PC-9 (cell line): ENCODE measurements at regions not wholly inside any gene's neighbourhood (a gene's known extent, or its start where the extent isn't known, plus 50 kb on each side); places are given as distances from the start of the nearest gene placed in this dataset.

Source experiments
- BruUV-seq: library from RNA; stranded (reverse); fragments of 400-500 nt; replicated peaks from 2 replicates; lab custom pipeline; 2021; lab: Mats Ljungman, UMichigan
- CTCF ChIA-PET: fragments of 300-600 bp; sonication (Branson Sonifier 250); formaldehyde crosslinking; loops from one replicate; lab custom pipeline; 2022; ENCODE audit warnings: antibody characterized with exemption; lab: Charles Lee
- POLR2A ChIA-PET: fragments of 300-600 bp; sonication (Branson Sonifier 250); formaldehyde crosslinking; loops from one replicate; lab custom pipeline; 2022; ENCODE audit warnings: antibody characterized with exemption; ENCODE audit not compliant: unreplicated experiment; lab: Charles Lee
- DNase-seq, 2 experiments: peaks; one replicate each; pipeline versions ENCODE4 v3.0.0 to v3.0.0-alpha.2; 2015 to 2022; ENCODE audit warnings: mixed read lengths in 1 of 2
- H2AFZ ChIP-seq: fragments of 200-600 bp; sonication (generic); 2 replicates; pipeline ENCODE4 v1.8.1; 2017; ENCODE audit warnings: antibody characterized with exemption
- H3F3A ChIP-seq: fragments of 200-600 bp; sonication (generic); 2 replicates; pipeline ENCODE4 v1.8.1; 2017; ENCODE audit warnings: antibody characterized with exemption, mild to moderate bottlenecking, low read depth; ENCODE audit not compliant: insufficient read depth
- H3K27ac ChIP-seq: fragments of 200-600 bp; sonication (generic); 2 replicates; pipeline ENCODE4 v1.6.1; 2016; ENCODE audit warnings: mixed run types
- H3K27me3 ChIP-seq: fragments of 200-600 bp; sonication (generic); 2 replicates; pipeline ENCODE4 v1.6.1; 2016; ENCODE audit warnings: low read depth, mixed run types; ENCODE audit not compliant: insufficient read depth
- H3K36me3 ChIP-seq: fragments of 200-600 bp; sonication (generic); 2 replicates; pipeline ENCODE4 v1.6.1; 2016; ENCODE audit warnings: low read depth, mixed run types
- H3K4me1 ChIP-seq: fragments of 200-600 bp; sonication (generic); replicated peaks from 2 replicates; pipeline ENCODE4 v1.6.1; 2016; ENCODE audit warnings: mixed run types; ENCODE audit not compliant: insufficient read depth
- H3K4me2 ChIP-seq: fragments of 200-600 bp; sonication (generic); 2 replicates; pipeline ENCODE4 v1.6.1; 2017; ENCODE audit warnings: mixed run types
- H3K4me3 ChIP-seq: fragments of 200-600 bp; sonication (generic); 2 replicates; pipeline ENCODE4 v1.6.1; 2016; ENCODE audit warnings: mixed run types
- H3K79me2 ChIP-seq: fragments of 200-600 bp; sonication (generic); 2 replicates; pipeline ENCODE4 v1.6.1; 2017; ENCODE audit warnings: low read depth, mixed run types
- H3K9me2 ChIP-seq: fragments of 200-600 bp; sonication (generic); 2 replicates; pipeline ENCODE4 v1.8.1; 2017; ENCODE audit warnings: mild to moderate bottlenecking; ENCODE audit not compliant: insufficient read depth
- H3K9me3 ChIP-seq: fragments of 200-600 bp; sonication (generic); 2 replicates; pipeline ENCODE4 v1.8.1; 2016; ENCODE audit warnings: low read depth; ENCODE audit not compliant: insufficient read depth
- H4K20me1 ChIP-seq: fragments of 200-600 bp; sonication (generic); 2 replicates; pipeline ENCODE4 v1.8.1; 2017; ENCODE audit not compliant: insufficient read depth
- CTCF ChIP-seq: fragments of 200-600 bp; sonication (generic); conservative IDR thresholded peaks from 2 replicates; pipeline ENCODE4 v1.6.1; 2017; ENCODE audit warnings: mixed run types, antibody characterized with exemption, mild to moderate bottlenecking, moderate library complexity
- EZH2 ChIP-seq: fragments of 200-600 bp; sonication (generic); IDR thresholded peaks from 2 replicates; pipeline ENCODE4 v1.8.0; 2017; ENCODE audit warnings: antibody characterized with exemption, low read depth
- intact Hi-C: fragments of 100-400 bp; cut with micrococcal nuclease; formaldehyde crosslinking; loops from one replicate; pipeline ENCODE4 v1.10.0; 2022; ENCODE audit not compliant: unreplicated experiment

GRCh38 chr18:37986665-37987064 is 421.1 kb upstream of the CELF4 start:
- no peaks in the 10 kb centered on the region for H4K20me1 ChIP-seq
- no peak for DNase-seq
- H2AFZ ChIP-seq: no peak overlapping the region
- TF ChIP-seq EZH2 (no peak), CTCF (no peak)
- no peaks in the 10 kb centered on the region for H3K9me2 ChIP-seq
- no peaks in the 10 kb centered on the region for H3K36me3 ChIP-seq
- CTCF ChIA-PET: no interaction called here
- no peaks in the 10 kb centered on the region for H3F3A ChIP-seq
- intact Hi-C loops: no loop called here
- no peaks in the 10 kb centered on the region for H3K9me3 ChIP-seq
- POLR2A ChIA-PET: no interaction called here
- H3K27ac ChIP-seq: no peak overlapping the region
- no peak overlapping the region for H3K4me3 ChIP-seq
- H3K79me2 ChIP-seq: no peaks in the 10 kb centered on the region
- no peaks in the 10 kb centered on the region for H3K27me3 ChIP-seq
- no peaks in the 10 kb centered on the region for H3K4me1 ChIP-seq
- no peak overlapping the region for H3K4me2 ChIP-seq
- no TSS peak for BruUV-seq

GRCh38 chr18:37985126-37985525 is 419.5 kb upstream of the CELF4 start:
- H3K4me2 ChIP-seq: no peak overlapping the region
- H3K79me2 ChIP-seq: no peaks in the 10 kb centered on the region
- no peaks in the 10 kb centered on the region for H3K9me2 ChIP-seq
- no TSS peak for BruUV-seq
- no peaks in the 10 kb centered on the region for H3F3A ChIP-seq
- no peaks in the 10 kb centered on the region for H3K27me3 ChIP-seq
- H3K4me3 ChIP-seq: no peak overlapping the region
- no peak for TF ChIP-seq EZH2
- no peak for TF ChIP-seq CTCF
- no peaks in the 10 kb centered on the region for H4K20me1 ChIP-seq
- H2AFZ ChIP-seq: no peak overlapping the region
- intact Hi-C loops: no loop called here
- POLR2A ChIA-PET: no interaction called here
- H3K9me3 ChIP-seq: no peaks in the 10 kb centered on the region
- DNase-seq: no peak
- no peaks in the 10 kb centered on the region for H3K36me3 ChIP-seq
- no peaks in the 10 kb centered on the region for H3K4me1 ChIP-seq
- no peak overlapping the region for H3K27ac ChIP-seq
- CTCF ChIA-PET: no interaction called here

- ChIA-PET CTCF (no interaction called here), POLR2A (no interaction called here)
- H2AFZ ChIP-seq: no peak overlapping the region
- TF ChIP-seq CTCF (no peak), EZH2 (no peak)
- no peak overlapping the region for H3K4me2 ChIP-seq
- H3K27ac ChIP-seq: no peak overlapping the region
- no peaks in the 10 kb centered on the region for H3K79me2 ChIP-seq
- H4K20me1 ChIP-seq: no peaks in the 10 kb centered on the region
- no peaks in the 10 kb centered on the region for H3K36me3 ChIP-seq
- no TSS peak for BruUV-seq
- H3K4me1 ChIP-seq: no peaks in the 10 kb centered on the region
- no peak for DNase-seq
- H3K4me3 ChIP-seq: no peak overlapping the region
- no peaks in the 10 kb centered on the region for H3K9me2 ChIP-seq
- no peaks in the 10 kb centered on the region for H3K9me3 ChIP-seq
- no peaks in the 10 kb centered on the region for H3K27me3 ChIP-seq
- intact Hi-C loops: no loop called here
- H3F3A ChIP-seq: no peaks in the 10 kb centered on the region
Measured at GRCh38 chr18:37980556-37980955, 415.0 kb upstream of the CELF4 start.
